GM23338 (cell line): ENCODE measurements at regions not wholly inside any gene's neighbourhood (a gene's known extent, or its start where the extent isn't known, plus 50 kb on each side); places are given as distances from the start of the nearest gene placed in this dataset.

Source experiments
- ATAC-seq: fragments of 200-7000 bp; cut with Tn5 transposase; 3 replicates; pipeline ENCODE4 v1.9.1; 2020
- DNase-seq: peaks from one replicate; pipeline ENCODE4 v3.0.0-alpha.2; 2015; ENCODE audit warnings: low spot score
- H2AFZ ChIP-seq: fragments of 200-600 bp; sonication (generic); 2 replicates; pipeline ENCODE4 v1.8.0; 2016; ENCODE audit warnings: antibody characterized with exemption, mild to moderate bottlenecking, moderate library complexity
- H3F3A ChIP-seq: fragments of 200-600 bp; sonication (generic); replicated peaks from 2 replicates; pipeline ENCODE4 v1.8.0; 2017; ENCODE audit warnings: antibody characterized with exemption, mixed run types, low read depth
- H3K27ac ChIP-seq: fragments of 200-600 bp; sonication (generic); 2 replicates; pipeline ENCODE4 v1.6.1; 2016; ENCODE audit warnings: low read depth
- H3K27me3 ChIP-seq: fragments of 200-600 bp; sonication (generic); 2 replicates; pipeline ENCODE4 v1.8.0; 2016; ENCODE audit warnings: mild to moderate bottlenecking, mixed run types, moderate library complexity; ENCODE audit not compliant: insufficient read depth
- H3K36me3 ChIP-seq: fragments of 200-600 bp; sonication (generic); 2 replicates; pipeline ENCODE4 v1.8.0; 2016; ENCODE audit warnings: mild to moderate bottlenecking; ENCODE audit not compliant: insufficient read depth
- H3K4me1 ChIP-seq: fragments of 200-600 bp; sonication (generic); 2 replicates; pipeline ENCODE4 v1.8.0; 2016; ENCODE audit warnings: mild to moderate bottlenecking, moderate library complexity; ENCODE audit not compliant: insufficient read depth
- H3K4me2 ChIP-seq: fragments of 200-600 bp; sonication (generic); 2 replicates; pipeline ENCODE4 v1.7.1; 2017; ENCODE audit warnings: mixed run types
- H3K4me3 ChIP-seq: fragments of 200-600 bp; sonication (generic); 2 replicates; pipeline ENCODE4 v1.6.1; 2016; ENCODE audit warnings: mixed run types
- H3K79me2 ChIP-seq: fragments of 200-600 bp; sonication (generic); replicated peaks from 2 replicates; pipeline ENCODE4 v1.8.0; 2017; ENCODE audit warnings: mild to moderate bottlenecking; ENCODE audit not compliant: insufficient read depth
- H3K9me2 ChIP-seq: fragments of 200-600 bp; sonication (generic); 2 replicates; pipeline ENCODE4 v1.8.0; 2017; ENCODE audit not compliant: insufficient read depth
- H4K20me1 ChIP-seq: fragments of 200-600 bp; sonication (generic); replicated peaks from 2 replicates; pipeline ENCODE4 v1.8.0; 2017; ENCODE audit warnings: mild to moderate bottlenecking; ENCODE audit not compliant: insufficient read depth
- H3K27ac Mint-ChIP-seq: 2 replicates; pipeline ENCODE4 v1.8.0; 2020; ENCODE audit warnings: inconsistent platforms, mild to moderate bottlenecking, moderate library complexity, mixed read lengths
- H3K27me3 Mint-ChIP-seq: 3 replicates; pipeline ENCODE4 v1.8.0; 2022; ENCODE audit warnings: low read depth, mild to moderate bottlenecking, moderate library complexity, mixed read lengths, inconsistent platforms; ENCODE audit not compliant: insufficient read depth, poor library complexity
- H3K36me3 Mint-ChIP-seq: 3 replicates; pipeline ENCODE4 v1.8.0; 2021; ENCODE audit warnings: low read depth, mild to moderate bottlenecking, inconsistent platforms, moderate library complexity, mixed read lengths
- H3K4me1 Mint-ChIP-seq: 3 replicates; pipeline ENCODE4 v1.8.0; 2020; ENCODE audit warnings: mild to moderate bottlenecking, inconsistent platforms, mixed read lengths
- H3K4me3 Mint-ChIP-seq: 3 replicates; pipeline ENCODE4 v1.8.0; 2021; ENCODE audit warnings: moderate library complexity, mild to moderate bottlenecking, inconsistent platforms, mixed read lengths
- H3K9me3 Mint-ChIP-seq: 3 replicates; pipeline ENCODE4 v1.8.0; 2020; ENCODE audit warnings: moderate library complexity, mild to moderate bottlenecking, inconsistent platforms, mixed read lengths
- CREB1 ChIP-seq: fragments of 250-450 bp; sonication (Bioruptor Pico); IDR thresholded peaks from 2 replicates; pipeline ENCODE4 v1.5.0; 2020; ENCODE audit warnings: low read depth, mild to moderate bottlenecking, moderate library complexity
- CTCF ChIP-seq, 2 experiments: fragments of 200-600 bp in 1 of 2; sonication (generic) in 1 of 2; conservative IDR thresholded peaks; 2 replicates each; pipeline versions ENCODE4 v1.5.1 to v1.6.1; 2016 to 2017; ENCODE audit warnings: antibody characterized with exemption in 2 of 2, low read depth in 2 of 2, mild to moderate bottlenecking in 2 of 2, moderate library complexity in 1 of 2
- ETS1 ChIP-seq: IDR thresholded peaks from 2 replicates; pipeline ENCODE4 v1.6.1; 2016; ENCODE audit warnings: antibody characterized with exemption
- EZH2 ChIP-seq: fragments of 200-600 bp; sonication (generic); IDR thresholded peaks from one replicate; pipeline ENCODE4 v1.8.0; 2017; ENCODE audit warnings: antibody characterized with exemption, mild to moderate bottlenecking, low read depth; ENCODE audit not compliant: unreplicated experiment
- EZH2phosphoT487 ChIP-seq: fragments of 200-600 bp; sonication (generic); IDR thresholded peaks from one replicate; pipeline ENCODE4 v1.8.1; 2018; ENCODE audit warnings: antibody characterized with exemption; ENCODE audit not compliant: unreplicated experiment
- JUNB ChIP-seq: IDR thresholded peaks from one replicate; pipeline ENCODE4 v1.6.1; 2016; ENCODE audit warnings: antibody characterized with exemption; ENCODE audit not compliant: unreplicated experiment
- NANOG ChIP-seq: IDR thresholded peaks from 2 replicates; pipeline ENCODE4 v1.6.1; 2016; ENCODE audit warnings: antibody characterized with exemption, borderline replicate concordance
- POLR2AphosphoS5 ChIP-seq: IDR thresholded peaks from 2 replicates; pipeline ENCODE4 v1.6.1; 2016; ENCODE audit warnings: antibody characterized with exemption, low read depth
- REST ChIP-seq: IDR thresholded peaks from one replicate; pipeline ENCODE4 v1.6.1; 2018; ENCODE audit warnings: antibody characterized with exemption; ENCODE audit not compliant: unreplicated experiment
- STAT1 ChIP-seq: IDR thresholded peaks from one replicate; pipeline ENCODE4 v1.6.1; 2016; ENCODE audit warnings: antibody characterized with exemption; ENCODE audit not compliant: unreplicated experiment
- ZNF114 ChIP-seq: fragments of 250-450 bp; sonication (Bioruptor Pico); IDR thresholded peaks from 2 replicates; pipeline ENCODE4 v1.5.0; 2020; ENCODE audit warnings: mild to moderate bottlenecking, moderate library complexity
- ZNF331 ChIP-seq: fragments of 250-450 bp; sonication (Bioruptor Pico); IDR thresholded peaks from 2 replicates; pipeline ENCODE4 v1.5.0; 2020; ENCODE audit warnings: low read depth, mild to moderate bottlenecking, moderate library complexity
- ZNF462 ChIP-seq: fragments of 250-450 bp; sonication (Bioruptor Pico); IDR thresholded peaks from 2 replicates; pipeline ENCODE4 v1.5.0; 2020; ENCODE audit warnings: mild to moderate bottlenecking, moderate library complexity

GRCh38 chr6:2529211-2529719 is 221.5 kb downstream of the MYLK4 start:
- no peak for ATAC-seq
- H3K9me2 ChIP-seq: 0 out of 2 replicates have a peak, but pooled peaks cover 9% of the 10 kb centered on the region
- no peak overlapping the region for H3K4me2 ChIP-seq
- no peak overlapping the region for H2AFZ ChIP-seq
- no peak overlapping the region for H3K4me3 Mint-ChIP-seq
- TF ChIP-seq STAT1 (no peak), NANOG (no peak), ZNF114 (CRISPR knock-in tag) (no peak), JUNB (no peak), EZH2 (no peak), REST (no peak), ETS1 (no peak), ZNF462 (no peak), CREB1 (no peak), POLR2AphosphoS5 (no peak), CTCF (conservative IDR thresholded peaks at IDR 0.05; ENCODE audit: low read depth in 2 of 2) (no peak), EZH2phosphoT487 (no peak), ZNF331 (CRISPR knock-in tag) (no peak)
- no peaks in the 10 kb centered on the region for H4K20me1 ChIP-seq
- H3K27me3 Mint-ChIP-seq: peaks cover 4% of the 10 kb centered on the region
- peaks cover 2% of the 10 kb centered on the region; the same call in 2 of the 3 replicates for H3K36me3 Mint-ChIP-seq
- no peaks in the 10 kb centered on the region for H3K27me3 ChIP-seq
- no peak overlapping the region for H3K27ac Mint-ChIP-seq
- H3K4me1 ChIP-seq: no peaks in the 10 kb centered on the region
- H3K79me2 ChIP-seq: no peaks in the 10 kb centered on the region
- no peaks in the 10 kb centered on the region for H3F3A ChIP-seq
- no peak for DNase-seq
- no peak overlapping the region for H3K4me3 ChIP-seq
- peaks cover 14% of the 10 kb centered on the region for H3K9me3 Mint-ChIP-seq
- peaks cover 6% of the 10 kb centered on the region; the same call in 2 of the 3 replicates for H3K4me1 Mint-ChIP-seq
- H3K36me3 ChIP-seq: no peaks in the 10 kb centered on the region
- no peak overlapping the region for H3K27ac ChIP-seq
